Muscle of back (tissue), 3 donors: ENCODE measurements at regions not wholly inside any gene's neighbourhood (a gene's known extent, or its start where the extent isn't known, plus 50 kb on each side); places are given as distances from the start of the nearest gene placed in this dataset.

Experiments
- DNase-seq, 3 donors: peaks; one replicate each; pipeline versions ENCODE4 v3.0.0 to v3.0.0-alpha.2; 2013

DNA sequence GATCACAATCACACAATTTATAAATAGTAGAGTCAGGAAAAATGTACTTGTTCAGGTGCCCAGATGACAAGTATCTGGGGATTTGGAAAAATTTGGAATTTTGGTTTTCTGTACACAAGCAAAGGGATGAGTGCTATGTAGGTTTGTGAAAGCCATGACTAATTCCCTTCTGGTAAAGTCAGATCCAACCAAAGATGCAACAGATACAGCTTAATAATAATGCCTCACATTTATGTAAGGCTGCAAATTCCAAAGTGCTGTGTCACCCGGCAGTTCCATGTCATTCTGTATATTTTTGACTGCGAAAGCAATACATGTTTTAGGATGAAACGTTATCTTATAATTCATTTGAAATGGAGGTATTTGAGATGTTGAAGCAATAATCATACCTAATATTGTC, 102.7 kb upstream of the AGBL1 start:
- no peak for DNase-seq

- DNase-seq = no peak
Measured at GRCh38 chr15:85977586-85977985, 102.1 kb upstream of the AGBL1 start.

DNA sequence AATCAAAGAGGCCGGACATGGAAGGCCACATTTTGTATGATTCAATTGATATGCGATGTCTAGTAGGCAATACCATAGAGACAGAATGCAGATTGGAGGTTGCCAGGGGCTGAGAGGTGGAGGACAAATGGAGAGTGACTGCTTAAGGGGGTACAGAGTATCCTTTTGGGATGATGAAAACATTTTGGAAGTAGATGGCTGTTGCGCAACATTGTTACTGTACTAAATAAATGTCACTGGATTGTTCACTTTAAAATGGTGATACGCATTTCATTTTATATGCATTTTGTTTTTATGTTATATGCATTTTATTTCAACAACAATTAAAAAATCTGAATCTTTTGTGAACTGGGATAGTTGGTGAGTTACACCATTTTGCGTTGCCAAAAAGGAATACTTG, 99.7 kb upstream of the AGBL1 start:
- no peak for DNase-seq

GRCh38 chr15:85980946-85981345, 98.7 kb upstream of the AGBL1 start:
- no peak for DNase-seq

- DNase-seq = peak in 2 of 3 donors; percentile 10 to 48
Measured at GRCh38 chr15:85984241-85984640, 95.4 kb upstream of the AGBL1 start.

DNA sequence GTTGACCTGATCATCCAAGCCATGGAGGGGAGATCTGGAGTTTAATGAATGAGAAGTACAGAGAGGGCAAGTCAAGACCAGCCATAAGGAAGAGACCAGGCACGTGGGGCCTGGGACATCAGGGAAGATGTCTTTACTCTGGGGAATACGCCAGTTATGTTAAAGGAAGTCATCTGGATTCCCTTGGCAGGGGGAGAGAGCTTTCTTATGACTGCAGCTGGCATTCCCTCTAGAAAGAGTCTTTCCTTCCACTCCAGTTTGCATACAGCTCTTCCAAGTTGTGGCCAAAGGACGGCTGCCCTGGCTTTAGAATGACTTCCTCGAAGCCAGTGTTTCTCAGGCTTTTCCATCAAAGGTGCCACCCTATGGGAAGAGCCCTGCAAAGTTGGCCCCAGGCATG, 93.6 kb upstream of the AGBL1 start:
- no peak for DNase-seq

DNA sequence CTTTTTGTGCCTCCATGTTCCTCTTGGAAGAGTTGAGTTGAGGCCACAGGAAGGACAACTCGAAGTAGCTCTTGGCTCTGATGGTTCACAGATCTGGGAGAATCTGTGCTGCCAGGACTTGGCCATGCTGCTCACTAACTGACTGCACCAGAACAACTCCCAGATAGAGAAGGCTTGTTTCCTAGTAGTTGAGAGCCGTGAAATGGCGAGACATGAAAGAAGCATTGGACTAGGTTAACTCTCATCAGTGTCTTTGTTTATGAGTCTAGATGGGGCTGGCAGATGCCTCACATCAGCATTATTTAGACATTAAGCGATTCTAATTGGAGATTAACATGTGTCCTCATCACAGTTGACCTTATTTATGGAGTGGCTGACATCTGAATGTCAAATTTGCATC, 92.9 kb upstream of the AGBL1 start:
- no peak for DNase-seq

- DNase-seq = no peak
Measured at GRCh38 chr15:85988741-85989140, 90.9 kb upstream of the AGBL1 start.

GRCh38 chr15:85992224-85992623, 87.4 kb upstream of the AGBL1 start:
- no peak for DNase-seq

DNA sequence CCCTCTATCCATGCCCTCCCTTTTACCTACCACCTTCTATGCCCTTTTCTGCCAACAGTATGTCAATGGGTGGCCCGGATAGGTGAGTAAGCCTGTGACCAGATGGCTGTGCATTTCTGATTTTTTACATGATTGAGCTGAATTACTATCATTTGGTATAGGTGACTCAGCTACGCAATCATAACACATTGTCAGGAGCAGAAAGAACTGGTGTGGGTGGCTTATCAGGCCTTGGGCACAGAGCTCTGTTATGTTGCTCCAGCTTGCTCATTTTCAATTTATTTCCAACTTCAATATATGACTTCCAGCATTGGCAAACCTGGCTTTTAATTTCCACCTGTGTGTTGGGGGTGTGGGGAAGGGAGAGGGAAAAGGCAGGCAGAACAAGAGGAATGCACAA, 86.6 kb upstream of the AGBL1 start:
- no peak for DNase-seq

- no peak for DNase-seq
Measured at GRCh38 chr15:85997618-85998017, 82.1 kb upstream of the AGBL1 start.

DNA sequence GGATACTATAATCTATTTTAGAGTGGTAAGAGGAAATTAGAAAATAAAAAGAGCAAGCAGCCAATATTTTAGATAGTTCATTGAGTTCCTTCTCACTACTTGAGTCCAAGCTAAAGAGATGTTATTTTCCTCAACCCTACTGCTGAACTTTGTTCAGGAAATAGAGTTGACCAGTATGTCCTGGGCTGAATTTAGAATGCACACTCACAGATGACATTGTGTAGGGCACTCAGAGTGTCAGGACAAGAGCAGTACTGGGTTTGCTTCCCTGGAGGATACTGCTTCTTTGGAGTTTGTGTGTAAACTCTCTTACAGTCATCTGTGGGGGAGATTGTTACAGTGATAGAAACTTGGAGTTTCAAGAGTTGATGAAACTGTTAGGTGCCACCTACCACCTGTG, 80.0 kb upstream of the AGBL1 start:
- DNase-seq = no peak

GRCh38 chr15:86001200-86001599, 78.5 kb upstream of the AGBL1 start:
- DNase-seq = no peak

DNA sequence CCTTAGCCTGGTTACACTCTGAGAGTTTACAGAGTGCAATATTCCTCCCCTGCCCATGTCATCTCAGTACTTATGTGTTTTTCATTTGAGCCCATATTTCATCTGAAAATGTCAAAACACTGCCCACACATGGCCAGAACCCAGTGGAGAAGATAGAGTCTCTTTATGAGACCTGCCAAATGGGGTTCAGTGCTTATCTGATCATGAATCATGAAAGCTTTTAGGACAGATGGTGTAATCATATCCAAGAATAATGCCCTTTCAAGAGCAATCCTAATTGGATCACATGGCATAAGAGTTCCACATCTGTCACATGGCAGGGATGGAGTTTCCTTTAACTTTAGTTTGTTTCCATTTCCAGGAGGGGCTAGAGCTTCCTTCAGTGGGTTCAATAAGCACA, 77.2 kb upstream of the AGBL1 start:
- no peak for DNase-seq

- no peak for DNase-seq
Measured at GRCh38 chr15:86004061-86004460, 75.6 kb upstream of the AGBL1 start.

GRCh38 chr15:86006546-86006945, 73.1 kb upstream of the AGBL1 start:
- no peak for DNase-seq

GRCh38 chr15:86009727-86010126, 69.9 kb upstream of the AGBL1 start:
- no peak for DNase-seq

- no peak for DNase-seq
Measured at GRCh38 chr15:86010398-86010797, 69.3 kb upstream of the AGBL1 start.

GRCh38 chr15:86010891-86011290, 68.8 kb upstream of the AGBL1 start:
- DNase-seq = no peak

GRCh38 chr15:86014016-86014415, 65.7 kb upstream of the AGBL1 start:
- no peak for DNase-seq

DNA sequence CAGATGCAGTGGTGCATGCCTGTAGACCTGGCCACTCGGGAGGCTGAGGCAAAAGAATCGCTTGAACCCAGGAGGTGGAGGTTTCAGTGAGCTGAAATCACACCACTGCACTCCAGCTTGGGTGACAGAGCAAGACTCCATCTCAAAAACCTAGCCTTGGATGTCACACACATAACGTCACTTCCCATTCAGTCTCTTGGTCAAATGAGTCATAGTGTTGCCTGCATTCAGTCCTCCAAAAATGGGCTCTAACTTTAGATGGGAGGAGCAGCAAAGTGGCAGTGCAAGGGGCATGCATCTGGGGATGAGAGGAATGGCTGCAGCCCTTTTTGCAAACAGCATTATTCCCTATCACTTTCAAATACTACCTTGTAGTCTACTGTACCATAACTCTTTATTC, 62.9 kb upstream of the AGBL1 start:
- no peak for DNase-seq

DNA sequence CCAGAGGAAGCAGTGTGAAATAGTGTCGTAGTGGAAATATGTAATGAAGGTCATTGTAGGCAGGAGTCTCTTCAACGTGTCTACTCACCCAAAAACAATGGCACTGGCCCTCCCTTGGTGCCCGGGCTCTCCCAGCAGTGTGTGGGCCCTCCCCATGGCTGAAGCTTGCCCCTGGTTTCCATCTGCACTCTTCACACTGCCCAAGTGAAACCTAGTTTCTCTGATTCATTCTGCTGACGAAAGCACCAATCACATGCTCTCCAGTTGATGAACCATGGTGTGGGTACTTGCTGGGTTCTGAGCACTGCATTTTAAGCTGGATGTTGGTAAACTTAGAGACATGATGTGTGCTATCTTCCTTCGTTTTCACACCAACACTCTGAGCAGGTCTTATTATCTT, 61.0 kb upstream of the AGBL1 start:
- DNase-seq = no peak

- DNase-seq = peak in 2 of 3 donors; percentile 9 to 11
Measured at GRCh38 chr15:86021281-86022264, 58.1 kb upstream of the AGBL1 start.

- no peak for DNase-seq
Measured at GRCh38 chr15:86028961-86029360, 50.7 kb upstream of the AGBL1 start.
